GM13977 (cell line): ENCODE measurements at regions not wholly inside any gene's neighbourhood (a gene's known extent, or its start where the extent isn't known, plus 50 kb on each side); places are given as distances from the start of the nearest gene placed in this dataset.

Experiments
- DNase-seq: peaks from one replicate; pipeline ENCODE4 v3.0.0; 2012; ENCODE audit warnings: low spot score
- in situ Hi-C: fragments of 300-500 bp; cut with MboI; formaldehyde crosslinking; loops from one replicate; pipeline ENCODE4 v1.12.0; 2022; ENCODE audit warnings: low sequenced_read_pairs, low pct_unique_long_range_greater_than_20kb, mixed read lengths, inconsistent platforms; ENCODE audit not compliant: unreplicated experiment
- TF ChIP-seq, protein P1 (sequence below): IDR thresholded peaks from 2 replicates; pipeline ENCODE4 v1.5.1; 2012; ENCODE audit warnings: mild to moderate bottlenecking, control low read depth; ENCODE audit not compliant: insufficient read depth; ENCODE audit errors: extremely low read depth, missing control alignments

DNA sequence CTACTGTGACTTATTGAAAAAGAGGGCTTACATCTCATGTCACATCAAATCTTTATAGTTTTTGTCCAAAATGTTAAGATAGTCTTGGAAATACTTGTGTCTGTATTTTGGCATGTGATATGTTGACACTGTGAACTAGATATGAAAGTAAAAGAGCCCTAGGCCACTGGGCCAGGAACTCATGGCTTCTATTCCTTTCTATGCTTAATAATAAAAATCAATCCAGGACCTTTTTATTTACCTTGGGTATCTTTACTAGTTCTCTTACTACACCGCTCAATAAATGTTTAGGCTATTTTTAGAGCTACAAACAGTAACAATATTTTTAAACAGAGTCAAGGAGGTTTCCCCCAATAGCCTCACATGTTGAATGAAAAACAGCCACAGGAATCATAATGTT lies 348.6 kb upstream of the SLC24A2 start:
- TF ChIP-seq, protein P1, sequence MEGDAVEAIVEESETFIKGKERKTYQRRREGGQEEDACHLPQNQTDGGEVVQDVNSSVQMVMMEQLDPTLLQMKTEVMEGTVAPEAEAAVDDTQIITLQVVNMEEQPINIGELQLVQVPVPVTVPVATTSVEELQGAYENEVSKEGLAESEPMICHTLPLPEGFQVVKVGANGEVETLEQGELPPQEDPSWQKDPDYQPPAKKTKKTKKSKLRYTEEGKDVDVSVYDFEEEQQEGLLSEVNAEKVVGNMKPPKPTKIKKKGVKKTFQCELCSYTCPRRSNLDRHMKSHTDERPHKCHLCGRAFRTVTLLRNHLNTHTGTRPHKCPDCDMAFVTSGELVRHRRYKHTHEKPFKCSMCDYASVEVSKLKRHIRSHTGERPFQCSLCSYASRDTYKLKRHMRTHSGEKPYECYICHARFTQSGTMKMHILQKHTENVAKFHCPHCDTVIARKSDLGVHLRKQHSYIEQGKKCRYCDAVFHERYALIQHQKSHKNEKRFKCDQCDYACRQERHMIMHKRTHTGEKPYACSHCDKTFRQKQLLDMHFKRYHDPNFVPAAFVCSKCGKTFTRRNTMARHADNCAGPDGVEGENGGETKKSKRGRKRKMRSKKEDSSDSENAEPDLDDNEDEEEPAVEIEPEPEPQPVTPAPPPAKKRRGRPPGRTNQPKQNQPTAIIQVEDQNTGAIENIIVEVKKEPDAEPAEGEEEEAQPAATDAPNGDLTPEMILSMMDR: no peak
- DNase-seq: no peak
- in situ Hi-C loops: no loop called here

GRCh38 chr9:20135119-20135697 lies 346.4 kb upstream of the SLC24A2 start:
- DNase-seq: no peak
- in situ Hi-C loops: no loop called here
- TF ChIP-seq, protein P1: no peak

DNA sequence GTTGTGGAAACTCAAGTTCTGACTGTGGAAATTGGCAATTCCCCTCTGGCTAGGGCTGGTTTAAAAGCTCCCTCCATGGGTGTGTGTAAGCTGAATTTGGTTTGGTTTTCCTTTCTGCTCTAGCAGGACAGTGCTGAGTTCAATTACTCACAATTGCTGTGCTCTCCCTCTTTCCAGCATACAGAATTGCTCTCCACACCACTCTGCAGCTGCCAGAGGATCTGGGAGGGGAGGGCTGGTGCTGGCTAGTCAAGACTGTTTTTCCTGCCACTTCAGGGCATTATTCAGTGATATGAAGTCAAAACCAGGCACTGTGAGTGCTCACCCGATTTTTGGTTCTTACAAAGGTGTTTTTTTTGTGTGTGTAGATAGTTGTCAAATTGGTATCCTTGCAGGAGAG lies 336.9 kb upstream of the SLC24A2 start:
- in situ Hi-C loops: no loop called here
- TF ChIP-seq, protein P1: no peak
- no peak for DNase-seq

DNA sequence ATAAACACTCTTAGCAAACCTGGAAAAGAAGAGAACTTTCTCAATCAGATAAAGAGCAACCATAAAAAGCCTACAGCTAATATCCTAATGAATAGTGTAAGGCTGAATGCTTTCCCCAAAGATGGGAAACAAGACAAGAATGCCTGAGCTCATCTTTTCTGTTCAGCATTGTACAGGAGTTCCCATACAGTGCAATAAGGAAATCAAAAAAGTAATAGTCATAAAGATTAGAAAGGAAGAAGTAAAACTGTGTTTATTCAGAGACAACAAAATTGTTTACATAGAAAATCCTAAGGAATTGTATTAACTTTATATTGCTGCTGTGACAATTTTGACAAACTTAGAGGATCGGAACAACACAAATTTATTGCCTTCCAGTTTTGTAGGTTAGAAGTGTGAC lies 330.7 kb upstream of the SLC24A2 start:
- in situ Hi-C loops: no loop called here
- TF ChIP-seq, protein P1: no peak
- no peak for DNase-seq

- TF ChIP-seq, protein P1: no peak
- no peak for DNase-seq
- in situ Hi-C loops: no loop called here
Measured at GRCh38 chr9:20117986-20118385, 329.1 kb upstream of the SLC24A2 start.

DNA sequence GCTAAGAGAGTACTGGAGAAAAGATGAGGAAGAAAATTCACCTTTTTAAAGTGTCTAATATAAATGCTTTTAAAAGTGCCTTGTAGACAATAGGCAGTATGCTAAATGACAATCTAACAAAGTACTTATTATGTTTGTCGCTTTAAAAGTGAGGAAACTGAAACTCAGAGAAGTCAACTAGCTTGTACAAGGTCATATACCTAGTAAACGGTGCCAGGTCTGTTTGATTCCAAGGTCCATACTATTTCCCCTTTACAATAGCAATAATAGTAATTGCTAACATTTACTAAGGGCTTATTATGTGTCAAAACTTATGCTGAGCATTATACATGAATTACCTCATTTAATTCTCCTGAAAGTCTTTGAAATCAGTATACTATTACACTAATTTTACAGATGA lies 328.6 kb upstream of the SLC24A2 start:
- no peak for DNase-seq
- in situ Hi-C loops: no loop called here
- TF ChIP-seq, protein P1: no peak

- in situ Hi-C loops: no loop called here
Measured at GRCh38 chr9:20114974-20115373, 326.1 kb upstream of the SLC24A2 start.

More at GRCh38 chr9:20114974-20115373, 326.1 kb upstream of the SLC24A2 start:
- no peak for DNase-seq
- TF ChIP-seq, protein P1: no peak
